MM.1S (cell line): ENCODE measurements at regions not wholly inside any gene's neighbourhood (a gene's known extent, or its start where the extent isn't known, plus 50 kb on each side); places are given as distances from the start of the nearest gene placed in this dataset.

Source experiments
- DNase-seq: peaks from one replicate; pipeline ENCODE4 v3.0.0-alpha.2; 2015
- H2AFZ ChIP-seq: fragments of 300-600 bp; sonication (generic); 2 replicates; pipeline ENCODE4 v1.6.0; 2016; ENCODE audit warnings: antibody characterized with exemption, low read length
- H3F3A ChIP-seq: fragments of 300-600 bp; sonication (generic); 2 replicates; pipeline ENCODE4 v1.6.1; 2016; ENCODE audit warnings: mild to moderate bottlenecking, antibody characterized with exemption, low read length, moderate library complexity, mixed read lengths; ENCODE audit not compliant: insufficient read depth
- H3K27ac ChIP-seq: fragments of 300-600 bp; sonication (generic); 2 replicates; pipeline ENCODE4 v1.5.1; 2016; ENCODE audit warnings: mild to moderate bottlenecking, low read length
- H3K27me3 ChIP-seq: fragments of 300-600 bp; sonication (generic); replicated peaks from 2 replicates; pipeline ENCODE4 v1.6.0; 2016; ENCODE audit warnings: low read length; ENCODE audit not compliant: insufficient read depth
- H3K36me3 ChIP-seq: fragments of 300-600 bp; sonication (generic); replicated peaks from 2 replicates; pipeline ENCODE4 v1.6.1; 2016; ENCODE audit warnings: mild to moderate bottlenecking, low read length, mixed read lengths; ENCODE audit not compliant: insufficient read depth
- H3K4me1 ChIP-seq: fragments of 300-600 bp; sonication (generic); 2 replicates; pipeline ENCODE4 v1.6.1; 2016; ENCODE audit warnings: low read length, mixed read lengths
- H3K4me2 ChIP-seq: fragments of 300-600 bp; sonication (generic); 2 replicates; pipeline ENCODE4 v1.6.0; 2016; ENCODE audit warnings: low read depth, low read length
- H3K4me3 ChIP-seq: fragments of 300-600 bp; sonication (generic); 2 replicates; pipeline ENCODE4 v1.5.1; 2016; ENCODE audit warnings: low read length, mixed read lengths
- H3K79me2 ChIP-seq: fragments of 300-600 bp; sonication (generic); 2 replicates; pipeline ENCODE4 v1.6.1; 2016; ENCODE audit warnings: mixed run types, low read length, mixed read lengths
- H3K9ac ChIP-seq: fragments of 300-600 bp; sonication (generic); 2 replicates; pipeline ENCODE4 v1.6.1; 2016; ENCODE audit warnings: low read length, mixed read lengths
- H3K9me2 ChIP-seq: fragments of 300-600 bp; sonication (generic); replicated peaks from 2 replicates; pipeline ENCODE4 v1.6.1; 2016; ENCODE audit warnings: mild to moderate bottlenecking, low read length, mixed read lengths; ENCODE audit not compliant: insufficient read depth
- H3K9me3 ChIP-seq: fragments of 300-600 bp; sonication (generic); replicated peaks from 2 replicates; pipeline ENCODE4 v1.6.1; 2016; ENCODE audit warnings: mild to moderate bottlenecking, low read length, mixed read lengths; ENCODE audit not compliant: insufficient read depth
- H4K20me1 ChIP-seq: fragments of 300-600 bp; sonication (generic); 2 replicates; pipeline ENCODE4 v1.6.1; 2016; ENCODE audit warnings: mild to moderate bottlenecking, low read length, moderate library complexity, mixed read lengths; ENCODE audit not compliant: insufficient read depth
- EZH2 ChIP-seq: fragments of 300-600 bp; sonication (generic); optimal IDR thresholded peaks from 2 replicates; pipeline ENCODE3; 2017; ENCODE audit warnings: low read depth, mild to moderate bottlenecking, antibody characterized with exemption, low read length, mixed read lengths
- EZH2phosphoT487 ChIP-seq: fragments of 300-600 bp; sonication (generic); IDR thresholded peaks from 2 replicates; pipeline ENCODE4 v1.6.1; 2018; ENCODE audit warnings: antibody characterized with exemption, low read length
- TF ChIP-seq, protein P1 (sequence below): fragments of 300-600 bp; sonication (generic); IDR thresholded peaks from 2 replicates; pipeline ENCODE4 v1.5.1; 2016; ENCODE audit warnings: antibody characterized with exemption, low read length, mixed read lengths

DNA sequence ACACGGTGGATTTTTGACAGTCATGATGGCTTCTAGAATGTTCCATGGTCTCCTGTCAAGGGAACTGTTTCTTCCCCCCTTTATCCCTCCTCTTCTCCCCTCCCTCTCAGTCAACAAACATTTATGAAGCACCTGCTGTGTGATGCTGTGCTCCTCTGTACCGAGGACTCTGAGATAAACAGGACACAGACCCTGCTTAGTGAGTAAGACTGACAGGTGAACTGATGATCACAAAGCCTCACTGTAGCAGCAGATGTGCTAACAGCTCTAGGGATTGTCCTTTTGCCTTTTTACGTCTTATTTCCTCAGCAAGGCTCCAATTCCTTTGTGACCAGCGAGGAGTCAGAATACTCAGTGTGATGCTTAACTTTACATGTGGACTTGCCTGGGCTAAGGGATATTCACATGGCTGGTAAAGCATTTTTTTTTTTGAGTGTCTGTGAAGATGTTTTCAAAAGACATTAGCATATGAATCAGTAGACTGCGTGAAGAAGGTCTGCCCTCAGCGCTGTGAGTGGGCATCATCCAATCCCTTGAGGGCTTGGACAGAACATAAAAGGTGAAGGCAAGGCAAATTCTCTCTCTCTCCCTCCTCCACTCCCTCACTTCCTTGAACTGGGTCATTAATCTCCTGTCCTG lies 170.1 kb downstream of the ADRA2A start:
- no peaks in the 10 kb centered on the region for H3K9me2 ChIP-seq
- H3K4me1 ChIP-seq = no peaks in the 10 kb centered on the region
- no peak overlapping the region for H3K9ac ChIP-seq
- H3K79me2 ChIP-seq = no peaks in the 10 kb centered on the region
- H3K9me3 ChIP-seq = no peaks in the 10 kb centered on the region
- no peaks in the 10 kb centered on the region for H3K27me3 ChIP-seq
- H2AFZ ChIP-seq = no peak overlapping the region
- H3K27ac ChIP-seq = no peak overlapping the region
- no peaks in the 10 kb centered on the region for H4K20me1 ChIP-seq
- no peak overlapping the region for H3K4me3 ChIP-seq
- no peak overlapping the region for H3K4me2 ChIP-seq
- H3K36me3 ChIP-seq = no peaks in the 10 kb centered on the region
- TF ChIP-seq, protein P1, sequence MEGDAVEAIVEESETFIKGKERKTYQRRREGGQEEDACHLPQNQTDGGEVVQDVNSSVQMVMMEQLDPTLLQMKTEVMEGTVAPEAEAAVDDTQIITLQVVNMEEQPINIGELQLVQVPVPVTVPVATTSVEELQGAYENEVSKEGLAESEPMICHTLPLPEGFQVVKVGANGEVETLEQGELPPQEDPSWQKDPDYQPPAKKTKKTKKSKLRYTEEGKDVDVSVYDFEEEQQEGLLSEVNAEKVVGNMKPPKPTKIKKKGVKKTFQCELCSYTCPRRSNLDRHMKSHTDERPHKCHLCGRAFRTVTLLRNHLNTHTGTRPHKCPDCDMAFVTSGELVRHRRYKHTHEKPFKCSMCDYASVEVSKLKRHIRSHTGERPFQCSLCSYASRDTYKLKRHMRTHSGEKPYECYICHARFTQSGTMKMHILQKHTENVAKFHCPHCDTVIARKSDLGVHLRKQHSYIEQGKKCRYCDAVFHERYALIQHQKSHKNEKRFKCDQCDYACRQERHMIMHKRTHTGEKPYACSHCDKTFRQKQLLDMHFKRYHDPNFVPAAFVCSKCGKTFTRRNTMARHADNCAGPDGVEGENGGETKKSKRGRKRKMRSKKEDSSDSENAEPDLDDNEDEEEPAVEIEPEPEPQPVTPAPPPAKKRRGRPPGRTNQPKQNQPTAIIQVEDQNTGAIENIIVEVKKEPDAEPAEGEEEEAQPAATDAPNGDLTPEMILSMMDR = no peak
- TF ChIP-seq EZH2 = no peak
- TF ChIP-seq EZH2phosphoT487 = no peak
- no peak for DNase-seq
- H3F3A ChIP-seq = no peaks in the 10 kb centered on the region

DNA sequence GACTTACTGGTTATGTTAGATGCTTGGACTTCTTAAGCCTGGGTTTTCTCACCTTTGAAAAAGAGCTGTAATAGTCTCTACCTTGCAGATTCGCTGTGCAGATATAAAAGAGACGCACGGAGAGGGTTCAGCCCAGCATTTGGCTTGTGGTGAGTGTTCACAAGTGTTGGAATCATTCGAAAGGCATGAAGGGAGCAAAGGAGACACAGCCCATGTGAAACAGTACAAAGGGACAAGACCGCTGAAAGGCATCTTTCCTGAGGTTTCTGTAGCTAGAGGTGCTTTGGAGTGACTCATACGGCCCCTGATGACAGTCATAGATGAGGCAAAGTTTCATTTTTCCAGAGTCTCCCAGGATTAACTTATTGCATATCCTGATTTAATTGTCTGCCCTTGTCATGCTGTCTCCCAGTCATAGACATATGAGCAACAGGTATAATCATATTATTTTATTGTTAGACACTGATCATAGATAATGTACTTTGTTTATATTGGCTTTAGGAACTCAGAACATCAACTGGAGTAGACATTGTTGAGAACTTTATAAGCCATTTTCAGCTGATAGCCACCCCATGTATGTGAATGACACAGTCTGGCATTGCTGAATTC lies 171.1 kb downstream of the ADRA2A start:
- Histone ChIP-seq H3K27me3 (no peaks in the 10 kb centered on the region), H4K20me1 (no peaks in the 10 kb centered on the region), H3K4me2 (no peak overlapping the region), H3K4me3 (no peak overlapping the region), H3K9me2 (no peaks in the 10 kb centered on the region), H3K4me1 (no peaks in the 10 kb centered on the region), H3K79me2 (no peaks in the 10 kb centered on the region), H3K27ac (no peak overlapping the region), H3F3A (no peaks in the 10 kb centered on the region), H3K9ac (no peak overlapping the region), H3K36me3 (no peaks in the 10 kb centered on the region), H3K9me3 (no peaks in the 10 kb centered on the region), H2AFZ (no peak overlapping the region)
- TF ChIP-seq, protein P1 = no peak
- TF ChIP-seq EZH2 (no peak), EZH2phosphoT487 (no peak)
- DNase-seq = no peak

DNA sequence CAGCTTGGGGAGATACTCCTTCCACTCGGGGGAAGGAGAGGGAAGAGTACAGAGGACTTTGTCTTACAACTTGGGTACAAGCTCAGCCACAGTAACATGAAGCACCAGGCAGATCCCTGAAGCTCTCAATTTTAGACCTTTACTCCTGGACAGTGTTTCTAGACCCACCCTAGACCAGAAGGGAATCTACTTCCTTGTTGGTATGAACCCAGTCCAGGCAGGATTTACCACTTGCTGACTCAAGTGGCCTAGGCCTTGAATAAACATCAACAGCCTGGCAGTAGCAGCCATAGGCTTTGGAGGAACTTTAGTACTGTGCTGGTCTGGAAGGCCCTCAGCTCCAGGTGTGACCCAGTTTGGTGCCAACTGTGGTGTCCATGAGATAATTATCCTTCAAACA lies 173.1 kb downstream of the ADRA2A start:
- TF ChIP-seq EZH2 = no peak
- TF ChIP-seq, protein P1 = no peak
- no peak for TF ChIP-seq EZH2phosphoT487
- no peak overlapping the region for H3K27ac ChIP-seq

More for the DNA sequence above, 173.1 kb downstream of the ADRA2A start:
- Histone ChIP-seq H3K4me3 (no peak overlapping the region), H3K4me1 (no peaks in the 10 kb centered on the region), H3K9ac (no peak overlapping the region), H3F3A (no peaks in the 10 kb centered on the region), H3K79me2 (no peaks in the 10 kb centered on the region), H3K4me2 (no peak overlapping the region), H3K36me3 (no peaks in the 10 kb centered on the region), H3K27me3 (no peaks in the 10 kb centered on the region), H3K9me3 (no peaks in the 10 kb centered on the region), H2AFZ (no peak overlapping the region), H4K20me1 (no peaks in the 10 kb centered on the region), H3K9me2 (no peaks in the 10 kb centered on the region)
- no peak for DNase-seq
